Neural cell (in vitro differentiated cells): ENCODE measurements at regions not wholly inside any gene's neighbourhood (a gene's known extent, or its start where the extent isn't known, plus 50 kb on each side); places are given as distances from the start of the nearest gene placed in this dataset.

ENCODE experiments used
- EZH2 ChIP-seq: fragments of 200-600, 300-800 bp; shearing (Covaris generic), sonication (generic); IDR thresholded peaks from 2 replicates; pipeline ENCODE4 v1.6.1; 2014; ENCODE audit warnings: antibody characterized with exemption, low read length, borderline replicate concordance, mild to moderate bottlenecking; ENCODE audit not compliant: insufficient read depth, poor library complexity, severe bottlenecking
- MXI1 ChIP-seq: fragments of 450-650 bp; conservative IDR thresholded peaks from 2 replicates; pipeline ENCODE4 v1.6.1; 2014; ENCODE audit warnings: antibody characterized with exemption, mild to moderate bottlenecking; ENCODE audit not compliant: poor library complexity, severe bottlenecking
- POLR2AphosphoS5 ChIP-seq: IDR thresholded peaks from 2 replicates; pipeline ENCODE4 v1.6.1; 2012
- RAD21 ChIP-seq: fragments of 450-650 bp; conservative IDR thresholded peaks from 2 replicates; pipeline ENCODE4 v1.6.1; 2014; ENCODE audit warnings: antibody characterized with exemption, mild to moderate bottlenecking, moderate library complexity
- REST ChIP-seq: IDR thresholded peaks from 2 replicates; pipeline ENCODE4 v1.6.1; 2012; ENCODE audit warnings: borderline replicate concordance
- SMC3 ChIP-seq: fragments of 450-650 bp; conservative IDR thresholded peaks from 2 replicates; pipeline ENCODE4 v1.6.1; 2014; ENCODE audit warnings: antibody characterized with exemption, mild to moderate bottlenecking, moderate library complexity; ENCODE audit not compliant: poor library complexity
- TF ChIP-seq, protein P1 (sequence below): fragments of 450-650 bp; IDR thresholded peaks from 2 replicates; pipeline ENCODE4 v1.5.1; 2014; ENCODE audit warnings: antibody characterized with exemption, mild to moderate bottlenecking, moderate library complexity; ENCODE audit not compliant: poor library complexity, severe bottlenecking

GRCh38 chr5:35302544-35302943 lies 72.3 kb upstream of the PRLR start:
- TF ChIP-seq REST (no peak), RAD21 (no peak), POLR2AphosphoS5 (no peak), SMC3 (no peak), MXI1 (no peak), EZH2 (no peak)
- TF ChIP-seq, protein P1, sequence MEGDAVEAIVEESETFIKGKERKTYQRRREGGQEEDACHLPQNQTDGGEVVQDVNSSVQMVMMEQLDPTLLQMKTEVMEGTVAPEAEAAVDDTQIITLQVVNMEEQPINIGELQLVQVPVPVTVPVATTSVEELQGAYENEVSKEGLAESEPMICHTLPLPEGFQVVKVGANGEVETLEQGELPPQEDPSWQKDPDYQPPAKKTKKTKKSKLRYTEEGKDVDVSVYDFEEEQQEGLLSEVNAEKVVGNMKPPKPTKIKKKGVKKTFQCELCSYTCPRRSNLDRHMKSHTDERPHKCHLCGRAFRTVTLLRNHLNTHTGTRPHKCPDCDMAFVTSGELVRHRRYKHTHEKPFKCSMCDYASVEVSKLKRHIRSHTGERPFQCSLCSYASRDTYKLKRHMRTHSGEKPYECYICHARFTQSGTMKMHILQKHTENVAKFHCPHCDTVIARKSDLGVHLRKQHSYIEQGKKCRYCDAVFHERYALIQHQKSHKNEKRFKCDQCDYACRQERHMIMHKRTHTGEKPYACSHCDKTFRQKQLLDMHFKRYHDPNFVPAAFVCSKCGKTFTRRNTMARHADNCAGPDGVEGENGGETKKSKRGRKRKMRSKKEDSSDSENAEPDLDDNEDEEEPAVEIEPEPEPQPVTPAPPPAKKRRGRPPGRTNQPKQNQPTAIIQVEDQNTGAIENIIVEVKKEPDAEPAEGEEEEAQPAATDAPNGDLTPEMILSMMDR, result no peak
